HG03432 (cell line): ENCODE measurements at regions not wholly inside any gene's neighbourhood (a gene's known extent, or its start where the extent isn't known, plus 50 kb on each side); places are given as distances from the start of the nearest gene placed in this dataset.

Experiments used
- ATAC-seq: cut with Tn5 transposase; IDR thresholded peaks from one replicate; pipeline ENCODE4 v1.9.1; 2021; ENCODE audit warnings: mild to moderate bottlenecking, moderate library complexity; ENCODE audit not compliant: unreplicated experiment

GRCh38 chr15:46178138-46178537 lies 543.3 kb downstream of the SQOR start:
- no peak for ATAC-seq

DNA sequence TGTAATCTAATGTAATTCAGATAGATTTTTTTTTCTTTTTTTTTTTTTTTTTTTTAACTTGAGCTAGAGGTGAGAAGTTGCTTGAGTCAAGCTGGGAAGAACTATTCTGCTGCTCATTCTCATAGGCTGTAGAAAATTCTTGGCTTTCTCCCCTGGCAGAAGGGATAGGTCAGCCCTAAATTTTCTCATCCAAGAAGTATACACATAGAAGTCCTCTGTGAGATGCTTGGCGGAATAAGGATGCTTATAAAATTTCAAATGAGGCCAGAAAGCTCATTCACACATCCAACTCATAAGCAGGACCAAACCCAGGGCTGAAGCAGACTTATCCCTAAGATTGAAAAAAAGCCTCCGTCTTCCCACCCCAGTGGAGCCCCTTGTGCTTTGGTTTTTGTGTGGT lies 572.5 kb downstream of the SQOR start:
- ATAC-seq, result no peak

GRCh38 chr15:46213551-46213950 lies 578.7 kb downstream of the SQOR start:
- no peak for ATAC-seq

GRCh38 chr15:46222826-46223225 lies 588.0 kb downstream of the SQOR start:
- no peak for ATAC-seq

DNA sequence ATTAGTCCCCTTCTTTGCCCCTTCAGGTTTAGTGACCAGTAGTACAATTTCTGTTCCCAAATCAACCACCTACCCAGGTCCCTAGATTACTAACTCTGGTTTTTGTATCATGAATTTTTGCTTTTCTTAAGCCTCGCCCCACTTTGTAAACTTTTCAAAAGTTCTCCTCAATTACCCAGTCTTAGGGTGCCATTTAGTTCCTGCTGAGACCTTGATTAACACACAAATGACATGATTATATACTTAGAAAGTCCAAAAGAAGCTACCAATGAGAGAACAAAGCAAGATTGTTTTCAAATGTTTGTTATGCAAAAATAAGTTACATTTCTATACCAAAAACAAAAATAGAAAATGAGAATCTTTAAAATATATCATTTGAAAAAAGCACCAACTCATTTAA lies 594.4 kb downstream of the SQOR start:
- ATAC-seq, result no peak

- ATAC-seq, result no peak
Observed at GRCh38 chr15:46231786-46232185, 597.0 kb downstream of the SQOR start.

- ATAC-seq, result no peak
Observed at GRCh38 chr15:46232471-46232870, 597.6 kb downstream of the SQOR start.

DNA sequence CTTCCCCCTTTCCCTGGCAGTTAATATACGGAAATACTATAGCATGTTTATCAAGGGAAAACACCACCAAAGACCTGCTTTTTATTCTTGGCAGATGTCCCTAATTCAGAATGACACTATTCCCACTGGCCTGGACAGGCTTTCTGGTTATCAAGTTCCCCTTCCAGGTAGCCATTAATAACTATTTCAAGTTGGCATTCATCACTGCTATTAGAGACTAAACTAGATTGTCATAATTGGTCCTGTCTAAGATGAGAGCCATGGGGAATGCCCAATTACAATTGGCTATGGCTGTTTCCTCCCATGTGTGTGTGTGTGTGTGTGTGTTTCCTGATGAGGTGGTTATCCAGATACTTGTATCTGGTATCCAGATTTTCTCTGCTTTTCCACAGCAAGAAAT lies 608.1 kb downstream of the SQOR start:
- no peak for ATAC-seq

DNA sequence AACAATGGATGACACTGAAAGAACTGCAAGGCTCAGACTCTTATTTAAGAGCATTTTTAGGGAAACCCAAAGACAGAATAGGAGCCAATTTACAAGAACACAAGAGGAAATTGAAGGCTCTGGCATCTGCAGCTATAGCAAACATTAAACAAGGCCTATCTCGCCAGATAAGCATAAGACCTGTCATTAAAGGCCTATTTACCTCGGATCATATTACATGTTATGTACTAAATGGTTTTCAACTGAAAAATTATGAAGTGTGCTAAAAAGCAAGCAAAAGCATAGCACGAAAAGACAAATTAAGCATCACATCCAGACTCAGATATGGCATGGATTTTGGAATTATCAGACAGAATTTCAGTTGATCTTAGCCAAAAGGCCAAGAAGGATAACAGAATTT lies 617.1 kb downstream of the SQOR start:
- no peak for ATAC-seq

DNA sequence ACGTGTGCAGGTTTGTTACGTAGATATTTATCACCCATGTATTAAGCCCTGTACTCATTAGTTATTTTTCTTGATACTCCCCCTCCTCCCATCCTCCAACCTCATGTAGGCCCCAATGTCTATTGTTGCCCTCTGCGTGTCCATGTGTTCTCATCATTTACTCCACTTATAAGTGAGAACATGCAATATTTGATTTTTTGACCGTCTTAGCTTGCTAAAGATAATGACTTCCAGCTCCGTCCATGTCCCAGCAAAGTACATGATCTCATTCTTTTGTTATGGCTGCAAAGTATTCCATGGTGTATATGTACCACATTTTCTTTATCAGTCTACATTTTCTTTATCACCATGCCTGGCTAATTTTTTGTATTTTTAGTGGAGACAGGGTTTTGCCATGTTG lies 623.2 kb downstream of the SQOR start:
- ATAC-seq, result no peak

DNA sequence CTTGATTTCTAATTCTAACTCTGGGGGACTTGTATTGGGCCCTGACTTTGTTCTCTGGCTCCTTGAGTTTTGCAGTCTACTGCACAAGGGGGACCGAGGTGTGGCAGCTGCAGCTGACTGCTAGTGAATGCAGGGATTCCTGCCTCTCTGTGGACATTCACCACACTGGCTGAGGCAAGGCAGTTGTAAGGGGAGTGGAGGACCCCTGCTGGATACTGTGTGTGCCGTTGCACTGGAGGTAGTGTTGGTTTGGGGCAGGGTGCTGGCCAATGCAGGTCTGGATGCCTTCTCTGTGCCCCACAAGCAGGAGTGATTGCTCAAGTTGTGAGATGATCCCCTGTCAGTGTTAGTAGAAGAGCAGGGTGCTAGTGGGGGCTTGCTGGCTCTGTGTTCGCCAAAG lies 626.1 kb downstream of the SQOR start:
- no peak for ATAC-seq

DNA sequence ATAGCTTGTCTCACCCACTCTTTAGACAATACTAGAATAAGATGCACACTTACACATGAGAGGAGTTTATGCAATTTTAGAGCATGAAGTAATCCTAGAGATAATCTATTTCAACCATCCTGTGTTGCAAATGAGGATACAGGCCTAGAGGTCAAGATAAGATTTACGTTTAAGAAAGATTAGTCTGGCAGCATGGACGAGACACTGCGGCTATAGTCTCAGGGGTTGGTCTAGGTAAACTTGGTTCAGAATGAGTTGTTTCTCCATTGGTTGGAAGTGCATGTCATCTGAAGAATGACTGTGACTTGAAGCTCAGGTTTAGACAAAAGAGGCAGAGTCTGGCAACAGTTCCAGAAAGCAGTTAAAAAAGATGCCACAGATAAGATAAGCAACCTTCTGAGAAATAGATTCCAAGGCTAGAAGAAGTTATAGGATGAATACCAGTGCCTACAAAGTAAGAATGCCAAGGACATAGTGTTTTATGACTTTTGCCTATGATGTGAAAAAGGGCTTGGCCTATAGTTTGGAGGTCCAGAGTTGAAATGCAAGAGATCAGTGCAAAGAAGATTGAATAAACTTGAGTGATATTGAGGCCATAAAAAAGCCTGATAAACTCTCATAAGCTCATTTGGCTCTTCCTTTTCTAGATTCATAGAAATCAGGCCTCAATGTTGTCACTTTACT lies 631.0 kb downstream of the SQOR start:
- ATAC-seq, result no peak

DNA sequence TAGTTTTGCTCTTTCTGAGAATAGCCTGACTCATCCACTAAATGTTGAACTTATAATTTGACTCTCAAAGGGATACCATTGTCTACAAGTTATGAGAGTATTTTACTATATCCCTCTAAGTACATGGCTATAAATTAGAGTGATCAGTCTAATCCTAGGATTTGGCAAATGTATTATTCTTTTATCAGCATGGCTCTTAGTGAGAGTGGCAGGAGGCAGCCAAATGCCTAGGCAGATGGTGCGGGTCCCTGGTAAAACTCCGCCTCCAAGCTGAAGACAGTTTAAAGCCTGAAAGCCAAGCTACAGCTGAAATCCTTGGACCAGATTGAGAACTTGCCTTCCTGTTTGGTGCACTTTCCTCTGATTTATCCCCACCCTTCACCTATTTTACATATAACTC lies 631.8 kb downstream of the SQOR start:
- ATAC-seq, result no peak

DNA sequence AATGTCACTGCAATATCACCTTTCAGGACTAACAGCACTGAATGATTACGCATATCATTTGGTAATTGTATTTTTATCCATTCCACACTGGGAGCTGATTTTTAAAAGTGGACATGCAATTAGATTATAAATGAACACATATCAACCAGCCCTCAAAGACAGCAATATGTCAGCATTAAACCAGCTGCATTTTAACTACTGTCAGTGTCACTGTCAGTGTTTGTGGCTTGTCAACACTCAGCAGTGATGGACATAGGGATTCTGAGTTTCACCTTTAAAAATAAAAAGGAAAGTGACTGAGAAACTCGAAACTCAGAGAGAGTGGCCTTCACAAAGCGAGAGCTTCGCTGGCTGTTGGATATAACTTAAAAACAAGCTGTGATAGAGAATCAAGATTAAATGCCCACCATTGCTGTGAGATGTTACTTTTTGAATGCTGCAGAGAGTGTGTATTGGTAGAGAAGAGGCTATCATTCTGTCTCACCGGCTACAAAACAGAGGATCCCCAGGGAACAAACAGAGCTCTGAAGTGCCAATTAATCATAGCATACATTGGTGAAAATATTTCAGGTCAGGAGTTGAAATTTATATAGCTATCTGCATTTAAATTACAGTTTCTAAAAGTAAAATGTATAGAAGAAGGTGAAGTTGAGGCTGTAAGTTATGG lies 635.8 kb downstream of the SQOR start:
- no peak for ATAC-seq

GRCh38 chr15:46275701-46276100 lies 640.9 kb downstream of the SQOR start:
- no peak for ATAC-seq

- no peak for ATAC-seq
Observed at GRCh38 chr15:46277451-46277850, 642.6 kb downstream of the SQOR start.

- no peak for ATAC-seq
Observed at GRCh38 chr15:46278062-46278461, 643.2 kb downstream of the SQOR start.

DNA sequence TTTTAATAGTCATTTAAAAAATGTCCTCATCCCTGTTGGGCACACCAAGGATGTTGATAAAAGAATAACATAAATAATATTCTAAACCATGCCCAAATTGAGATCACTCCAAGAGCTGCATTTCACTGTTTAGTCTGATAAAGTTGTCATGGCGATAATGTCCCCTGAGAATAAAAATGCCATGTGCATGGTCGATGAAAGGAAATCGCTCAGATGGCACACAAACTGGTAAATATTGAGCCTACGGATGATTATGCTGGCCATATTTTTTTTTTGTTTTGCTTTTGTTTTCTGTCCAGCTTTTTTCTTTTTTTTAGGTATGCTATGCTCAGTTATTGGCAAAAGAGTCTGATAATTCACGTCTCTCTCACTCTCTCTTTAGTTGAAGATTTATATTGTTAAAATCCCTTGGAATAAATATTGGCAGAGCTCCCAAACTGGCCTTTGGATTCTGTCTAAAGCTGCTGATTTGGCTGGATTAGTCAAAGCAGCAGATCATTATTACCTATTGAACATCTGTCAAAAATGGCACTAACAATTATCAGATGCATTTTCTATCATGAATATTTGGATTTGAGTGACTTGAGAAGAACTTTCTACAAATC lies 643.8 kb downstream of the SQOR start:
- no peak for ATAC-seq

GRCh38 chr15:46280762-46281542 lies 646.1 kb downstream of the SQOR start:
- no peak for ATAC-seq

DNA sequence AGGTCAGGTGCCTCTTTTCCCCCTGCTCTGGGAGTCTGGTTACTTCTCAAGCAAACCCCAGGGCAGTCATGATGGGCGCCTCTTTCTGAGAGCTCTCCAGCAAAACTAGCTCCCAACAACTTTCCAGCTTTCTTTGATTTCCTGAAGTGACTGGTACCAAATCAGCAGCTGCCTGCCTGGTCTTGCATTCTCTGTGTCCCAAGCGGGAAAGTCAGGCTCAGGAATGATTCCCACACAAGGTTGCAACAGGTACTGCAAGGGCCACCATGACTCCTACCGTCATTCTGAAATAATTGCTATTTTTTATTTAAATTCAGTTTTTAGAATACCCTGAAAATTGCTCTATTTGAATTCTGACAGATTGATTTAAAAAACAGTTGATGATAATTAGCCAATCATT lies 658.7 kb downstream of the SQOR start:
- ATAC-seq, result no peak

GRCh38 chr15:46296002-46296401 lies 661.2 kb downstream of the SQOR start:
- ATAC-seq, result no peak

DNA sequence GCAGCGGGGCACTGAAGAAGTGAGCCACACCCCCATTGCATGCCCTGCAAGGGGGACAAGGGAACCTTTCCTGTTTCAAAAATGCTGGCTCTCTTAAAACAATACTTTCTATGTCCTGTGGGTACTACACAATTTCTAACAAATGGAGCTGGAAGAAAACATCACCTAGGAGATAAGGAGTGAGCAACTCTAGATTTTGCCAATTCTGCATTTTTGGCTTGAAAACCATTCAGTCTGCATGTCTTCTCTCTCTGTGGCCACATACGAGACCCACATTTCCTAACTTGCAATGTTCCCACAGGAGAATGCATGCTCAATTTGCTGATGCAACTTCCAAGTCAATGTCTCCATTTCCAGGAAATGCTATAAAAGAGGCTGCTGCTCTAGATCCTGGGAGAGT lies 662.0 kb downstream of the SQOR start:
- ATAC-seq, result no peak
